Colonic mucosa (tissue), 4 donors: ENCODE measurements at regions not wholly inside any gene's neighbourhood (a gene's known extent, or its start where the extent isn't known, plus 50 kb on each side); places are given as distances from the start of the nearest gene placed in this dataset.

Experiments used
- DNase-seq: peaks from one replicate; pipeline ENCODE4 v3.0.0-alpha.2; 2020
- H3K27ac ChIP-seq: fragments of 200-600 bp; one replicate; pipeline ENCODE4 v1.8.0; 2021
- H3K27me3 ChIP-seq: fragments of 200-600 bp; one replicate; pipeline ENCODE4 v1.8.0; 2021
- H3K36me3 ChIP-seq: fragments of 200-600 bp; one replicate; pipeline ENCODE4 v1.8.0; 2021
- H3K4me1 ChIP-seq: fragments of 200-600 bp; one replicate; pipeline ENCODE4 v1.8.0; 2021; ENCODE audit warnings: mild to moderate bottlenecking
- H3K4me3 ChIP-seq: fragments of 200-600 bp; one replicate; pipeline ENCODE4 v1.8.0; 2021
- H3K9ac ChIP-seq, 2 donors: one replicate each; pipeline ENCODE4 v1.7.0; 2013; ENCODE audit warnings: control low read depth in 2 of 2, low read depth in 2 of 2, low read length in 2 of 2
- H3K9me3 ChIP-seq: fragments of 200-600 bp; one replicate; pipeline ENCODE4 v1.8.0; 2021
- intact Hi-C: fragments of 100-400 bp; cut with DNase I; formaldehyde crosslinking; loops from one replicate; pipeline ENCODE4 v1.14.1; 2022
- TF ChIP-seq, protein P1 (sequence below): fragments of 200-600 bp; IDR thresholded peaks from one replicate; pipeline ENCODE4 v1.8.0; 2022; ENCODE audit warnings: antibody characterized with exemption, mild to moderate bottlenecking
- donor health status: healthy.
- donor health status: DM: no; HTN: no; CAD: no.
- donor health status: DM: no; HTN: no; CAD: no.

DNA sequence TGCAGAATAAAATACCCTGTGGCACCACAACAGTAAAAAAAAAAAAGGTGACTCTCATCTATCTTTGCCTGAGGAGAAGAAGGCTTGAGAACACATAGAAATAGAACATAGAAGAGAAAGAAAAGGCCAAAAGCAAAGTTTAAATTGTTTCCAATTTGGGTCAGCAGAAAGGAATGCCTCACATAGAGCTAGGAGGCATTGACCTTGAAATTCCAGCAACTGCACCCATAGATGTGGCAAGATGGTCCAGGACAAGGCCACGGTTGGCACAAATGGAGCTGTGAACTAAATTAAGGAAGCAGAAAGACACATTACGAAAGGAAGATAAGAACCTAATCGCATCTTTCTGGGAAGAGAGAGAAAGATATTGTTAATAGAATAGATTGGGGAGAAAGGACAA lies 588.3 kb downstream of the LMO4 start:
- no peak for DNase-seq
- Histone ChIP-seq H3K36me3 (no peaks in the 10 kb centered on the region), H3K4me3 (no peak overlapping the region), H3K4me1 (no peaks in the 10 kb centered on the region), H3K9me3 (no peaks in the 10 kb centered on the region), H3K9ac (no peak overlapping the region), H3K27me3 (no peaks in the 10 kb centered on the region), H3K27ac (no peak overlapping the region)
- TF ChIP-seq, protein P1, sequence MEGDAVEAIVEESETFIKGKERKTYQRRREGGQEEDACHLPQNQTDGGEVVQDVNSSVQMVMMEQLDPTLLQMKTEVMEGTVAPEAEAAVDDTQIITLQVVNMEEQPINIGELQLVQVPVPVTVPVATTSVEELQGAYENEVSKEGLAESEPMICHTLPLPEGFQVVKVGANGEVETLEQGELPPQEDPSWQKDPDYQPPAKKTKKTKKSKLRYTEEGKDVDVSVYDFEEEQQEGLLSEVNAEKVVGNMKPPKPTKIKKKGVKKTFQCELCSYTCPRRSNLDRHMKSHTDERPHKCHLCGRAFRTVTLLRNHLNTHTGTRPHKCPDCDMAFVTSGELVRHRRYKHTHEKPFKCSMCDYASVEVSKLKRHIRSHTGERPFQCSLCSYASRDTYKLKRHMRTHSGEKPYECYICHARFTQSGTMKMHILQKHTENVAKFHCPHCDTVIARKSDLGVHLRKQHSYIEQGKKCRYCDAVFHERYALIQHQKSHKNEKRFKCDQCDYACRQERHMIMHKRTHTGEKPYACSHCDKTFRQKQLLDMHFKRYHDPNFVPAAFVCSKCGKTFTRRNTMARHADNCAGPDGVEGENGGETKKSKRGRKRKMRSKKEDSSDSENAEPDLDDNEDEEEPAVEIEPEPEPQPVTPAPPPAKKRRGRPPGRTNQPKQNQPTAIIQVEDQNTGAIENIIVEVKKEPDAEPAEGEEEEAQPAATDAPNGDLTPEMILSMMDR, result no peak
- intact Hi-C loops, result no loop called here

DNA sequence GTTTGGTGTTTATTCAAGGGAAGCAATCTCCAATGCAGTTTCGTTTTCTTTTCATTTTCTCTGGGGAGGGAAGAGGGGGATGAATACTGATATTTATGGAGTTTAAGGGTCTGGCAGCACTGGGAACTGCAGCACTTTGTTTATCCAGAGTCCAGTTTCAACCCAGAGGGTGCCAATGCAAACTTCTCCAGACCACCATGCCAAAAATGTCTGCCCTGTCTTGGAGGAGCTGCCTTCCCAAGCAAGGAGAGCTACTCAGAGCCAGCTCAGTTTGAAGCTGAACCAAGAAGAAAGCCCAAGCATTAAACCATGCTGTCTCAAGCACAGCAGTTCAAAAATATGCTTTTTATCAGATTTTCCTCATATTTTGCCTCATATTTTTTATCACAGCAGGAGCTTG lies 589.7 kb downstream of the LMO4 start:
- H3K9me3 ChIP-seq, result no peaks in the 10 kb centered on the region
- no peak for DNase-seq
- H3K9ac ChIP-seq, result no peak overlapping the region
- TF ChIP-seq, protein P1, result no peak
- H3K4me1 ChIP-seq, result no peaks in the 10 kb centered on the region
- intact Hi-C loops, result no loop called here
- H3K36me3 ChIP-seq, result no peaks in the 10 kb centered on the region
- no peak overlapping the region for H3K4me3 ChIP-seq
- no peaks in the 10 kb centered on the region for H3K27me3 ChIP-seq
- no peak overlapping the region for H3K27ac ChIP-seq

DNA sequence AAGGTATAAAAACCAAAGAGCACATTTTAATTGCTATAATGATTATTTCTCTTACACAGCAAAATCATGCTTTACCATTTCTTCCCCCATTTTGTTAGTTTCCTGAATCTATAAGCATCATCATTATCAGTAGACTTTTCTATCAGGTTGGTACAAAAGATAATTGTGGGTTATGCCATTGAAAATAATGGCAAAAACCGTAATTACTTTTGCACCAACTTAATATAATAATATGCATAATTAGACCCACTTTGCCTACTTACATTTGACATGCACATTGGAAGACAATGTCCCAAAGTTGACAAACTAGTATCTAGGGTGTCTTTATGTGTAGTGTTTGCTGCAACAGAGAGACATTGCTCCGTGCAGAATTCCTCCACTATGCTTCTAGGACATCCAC lies 594.2 kb downstream of the LMO4 start:
- Histone ChIP-seq H3K27me3 (no peaks in the 10 kb centered on the region), H3K27ac (no peak overlapping the region), H3K9me3 (no peaks in the 10 kb centered on the region), H3K9ac (no peak overlapping the region), H3K4me1 (no peaks in the 10 kb centered on the region), H3K4me3 (no peak overlapping the region), H3K36me3 (no peaks in the 10 kb centered on the region)
- TF ChIP-seq, protein P1, result no peak
- intact Hi-C loops, result no loop called here
- no peak for DNase-seq

DNA sequence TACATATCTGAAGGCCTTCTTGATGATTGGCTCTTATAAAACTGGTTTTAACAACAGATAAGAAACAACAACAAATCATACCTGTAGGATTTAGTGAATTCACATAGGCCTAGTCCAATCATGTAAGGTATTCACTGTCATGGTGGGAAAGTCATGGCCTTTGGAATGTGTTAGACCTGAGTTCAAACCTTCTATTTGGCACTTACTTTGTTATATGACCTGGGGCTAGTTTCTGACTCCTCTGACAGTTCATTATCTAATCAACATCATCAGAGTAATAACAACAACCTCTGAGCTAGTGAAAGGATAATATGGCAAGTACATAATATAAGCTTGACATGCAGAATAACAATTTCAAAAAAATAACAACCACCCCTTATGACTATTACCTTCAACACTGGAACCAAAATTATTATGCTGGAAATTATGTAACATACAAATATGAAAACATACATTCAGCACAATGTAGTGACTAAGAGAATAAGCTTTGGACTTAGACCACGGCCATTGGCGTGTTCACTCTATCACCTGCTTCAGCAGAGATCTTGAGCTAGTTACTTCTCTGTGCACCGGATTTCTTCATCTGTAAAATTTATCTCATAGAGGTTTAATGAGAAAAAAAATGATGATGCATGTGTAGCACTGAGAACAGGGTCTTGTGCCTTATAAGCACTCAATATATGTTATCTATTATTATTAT lies 597.6 kb downstream of the LMO4 start:
- H3K4me3 ChIP-seq, result no peak overlapping the region
- TF ChIP-seq, protein P1, result no peak
- no peaks in the 10 kb centered on the region for H3K27me3 ChIP-seq
- H3K27ac ChIP-seq, result no peak overlapping the region
- no peaks in the 10 kb centered on the region for H3K9me3 ChIP-seq
- no peaks in the 10 kb centered on the region for H3K36me3 ChIP-seq
- intact Hi-C loops, result no loop called here
- H3K4me1 ChIP-seq, result no peaks in the 10 kb centered on the region
- no peak overlapping the region for H3K9ac ChIP-seq
- DNase-seq, result no peak

DNA sequence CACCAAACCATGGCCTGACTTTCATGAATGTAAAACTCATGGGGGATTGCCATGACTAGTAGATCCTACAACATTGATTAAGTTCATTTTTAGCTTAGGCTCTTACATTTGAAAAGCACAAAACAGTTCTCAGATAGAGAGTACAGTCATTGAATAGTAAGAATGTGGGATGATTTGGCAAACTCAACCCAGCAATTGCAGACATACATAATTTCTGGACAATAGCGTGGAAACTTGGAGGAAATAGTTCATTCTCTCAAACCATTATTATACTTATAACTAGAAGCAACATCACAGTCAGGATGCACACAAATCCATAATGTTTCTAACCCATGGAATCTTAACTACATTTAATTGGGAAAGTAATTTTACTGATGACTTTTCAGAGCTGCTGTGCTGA lies 598.2 kb downstream of the LMO4 start:
- H3K4me1 ChIP-seq, result no peaks in the 10 kb centered on the region
- TF ChIP-seq, protein P1, result no peak
- no peak overlapping the region for H3K4me3 ChIP-seq
- no peak overlapping the region for H3K27ac ChIP-seq
- no peaks in the 10 kb centered on the region for H3K36me3 ChIP-seq
- H3K9ac ChIP-seq, result no peak overlapping the region
- intact Hi-C loops, result no loop called here
- no peaks in the 10 kb centered on the region for H3K27me3 ChIP-seq
- DNase-seq, result no peak
- no peaks in the 10 kb centered on the region for H3K9me3 ChIP-seq
